ENCODE measurements at regions not wholly inside any gene's neighbourhood (a gene's known extent, or its start where the extent isn't known, plus 50 kb on each side); places are given as distances from the start of the nearest gene placed in this dataset.

GRCh38 chr10:78890506-78890905 lies 178.3 kb upstream of the ZMIZ1 start:
- H3K4me3 ChIP-seq (ENCODE audit: low read depth, low read length): no peak overlapping the region
- no peak for TF ChIP-seq CTCF (conservative IDR thresholded peaks at IDR 0.05; ENCODE audit: low read depth, low read length)
- DNase-seq (ENCODE audit: low read depth): no peak

- TF ChIP-seq CTCF (conservative IDR thresholded peaks at IDR 0.05; ENCODE audit: low read depth, low read length): no peak
- no peak overlapping the region for H3K4me3 ChIP-seq (ENCODE audit: low read depth, low read length)
- DNase-seq (ENCODE audit: low read depth): no peak
Observed at GRCh38 chr10:78891741-78892140, 177.0 kb upstream of the ZMIZ1 start.

- no peak overlapping the region for H3K4me3 ChIP-seq (ENCODE audit: low read depth, low read length)
- TF ChIP-seq CTCF (conservative IDR thresholded peaks at IDR 0.05; ENCODE audit: low read depth, low read length): no peak
Observed at GRCh38 chr10:78892338-78893176, 176.2 kb upstream of the ZMIZ1 start.

GRCh38 chr10:78893217-78893616 lies 175.5 kb upstream of the ZMIZ1 start:
- no peak for DNase-seq (ENCODE audit: low read depth)
- TF ChIP-seq CTCF (conservative IDR thresholded peaks at IDR 0.05; ENCODE audit: low read depth, low read length): no peak
- H3K4me3 ChIP-seq (ENCODE audit: low read depth, low read length): no peak overlapping the region

More at GRCh38 chr10:78892338-78893176, 176.2 kb upstream of the ZMIZ1 start:
- no peak for DNase-seq (ENCODE audit: low read depth)

- TF ChIP-seq CTCF (conservative IDR thresholded peaks at IDR 0.05; ENCODE audit: low read depth, low read length): no peak
- no peak overlapping the region for H3K4me3 ChIP-seq (ENCODE audit: low read depth, low read length)
- DNase-seq (ENCODE audit: low read depth): no peak
Observed at GRCh38 chr10:78894089-78894840, 174.5 kb upstream of the ZMIZ1 start.

GRCh38 chr10:78894841-78895195 lies 173.9 kb upstream of the ZMIZ1 start:
- DNase-seq (ENCODE audit: low read depth): no peak
- TF ChIP-seq CTCF (conservative IDR thresholded peaks at IDR 0.05; ENCODE audit: low read depth, low read length): no peak
- no peak overlapping the region for H3K4me3 ChIP-seq (ENCODE audit: low read depth, low read length)

All from epithelial cell of proximal tubule (primary cell).